Mesodermal cell (in vitro differentiated cells): ENCODE measurements at regions not wholly inside any gene's neighbourhood (a gene's known extent, or its start where the extent isn't known, plus 50 kb on each side); places are given as distances from the start of the nearest gene placed in this dataset.

ENCODE experiments used
- H3K27ac ChIP-seq: 2 replicates; pipeline ENCODE4 v1.7.0; 2013; ENCODE audit warnings: mild to moderate bottlenecking, low read depth, low read length, moderate library complexity; ENCODE audit not compliant: severe bottlenecking
- H3K36me3 ChIP-seq: 2 replicates; pipeline ENCODE4 v1.7.1; 2013; ENCODE audit warnings: mild to moderate bottlenecking, low read length, moderate library complexity; ENCODE audit not compliant: control insufficient read depth, insufficient read depth
- H3K4me1 ChIP-seq: one replicate; pipeline ENCODE4 v1.7.1; 2013; ENCODE audit warnings: mild to moderate bottlenecking, low read length; ENCODE audit not compliant: insufficient read depth, control insufficient read depth, poor library complexity, severe bottlenecking
- H3K4me3 ChIP-seq: 2 replicates; pipeline ENCODE4 v1.7.0; 2013; ENCODE audit warnings: low read length, control low read depth, mild to moderate bottlenecking; ENCODE audit not compliant: insufficient read depth, poor library complexity, severe bottlenecking; ENCODE audit errors: extremely low read depth
- H3K9me3 ChIP-seq: 2 replicates; pipeline ENCODE4 v1.7.1; 2013; ENCODE audit warnings: mild to moderate bottlenecking, low read length, moderate library complexity; ENCODE audit not compliant: control insufficient read depth
- WGBS, 2 experiments: methylation state at CpG; one replicate each; pipeline ENCODE4 v1.1.5; 2013; ENCODE audit warnings: missing lambda C conversion rate in 2 of 2; ENCODE audit not compliant: insufficient coverage in 2 of 2; 5-methylcytosine and 5-hydroxymethylcytosine counted together

GRCh38 chr13:76489274-76489673 is 396.9 kb downstream of the KCTD12 start:
- Histone ChIP-seq H3K4me1 (no peaks in the 10 kb centered on the region), H3K36me3 (no peaks in the 10 kb centered on the region), H3K9me3 (no peaks in the 10 kb centered on the region), H3K4me3 (no peak overlapping the region), H3K27ac (no peak overlapping the region)
- WGBS, 2 experiments, result no CpG with 5 or more reads among the region's 1 CpG

- WGBS, 2 experiments, result 88% methylated on average over 1 of the region's 2 CpGs; no CpG with 5 or more reads in 1 of the 2 experiments
- no peak overlapping the region for H3K27ac ChIP-seq
- H3K36me3 ChIP-seq, result no peaks in the 10 kb centered on the region
- H3K4me3 ChIP-seq, result no peak overlapping the region
- H3K9me3 ChIP-seq, result no peaks in the 10 kb centered on the region
- no peaks in the 10 kb centered on the region for H3K4me1 ChIP-seq
Observed at GRCh38 chr13:76481738-76482137, 404.5 kb downstream of the KCTD12 start.

- 100% methylated on average over 1 of the region's 2 CpGs; no CpG with 5 or more reads in 1 of the 2 experiments for WGBS, 2 experiments
- H3K36me3 ChIP-seq, result no peaks in the 10 kb centered on the region
- H3K4me1 ChIP-seq, result no peaks in the 10 kb centered on the region
- H3K4me3 ChIP-seq, result no peak overlapping the region
- no peak overlapping the region for H3K27ac ChIP-seq
- H3K9me3 ChIP-seq, result no peaks in the 10 kb centered on the region
Observed at GRCh38 chr13:76474966-76475365, 411.2 kb downstream of the KCTD12 start.

GRCh38 chr13:76474356-76474755 is 411.8 kb downstream of the KCTD12 start:
- H3K4me3 ChIP-seq, result no peak overlapping the region
- H3K36me3 ChIP-seq, result no peaks in the 10 kb centered on the region
- H3K9me3 ChIP-seq, result no peaks in the 10 kb centered on the region
- H3K4me1 ChIP-seq, result no peaks in the 10 kb centered on the region
- no CpG with 5 or more reads among the region's 1 CpG for WGBS, 2 experiments
- H3K27ac ChIP-seq, result no peak overlapping the region

GRCh38 chr13:76473552-76474134 is 412.6 kb downstream of the KCTD12 start:
- Histone ChIP-seq H3K27ac (no peak overlapping the region), H3K4me1 (no peaks in the 10 kb centered on the region), H3K4me3 (no peak overlapping the region), H3K36me3 (no peaks in the 10 kb centered on the region), H3K9me3 (no peaks in the 10 kb centered on the region)

- Histone ChIP-seq H3K27ac (no peak overlapping the region), H3K4me1 (no peaks in the 10 kb centered on the region), H3K4me3 (no peak overlapping the region), H3K9me3 (no peaks in the 10 kb centered on the region), H3K36me3 (no peaks in the 10 kb centered on the region)
- WGBS, 2 experiments, result 100% methylated on average over 1 of the region's 2 CpGs; no CpG with 5 or more reads in 1 of the 2 experiments
Observed at GRCh38 chr13:76472916-76473315, 413.3 kb downstream of the KCTD12 start.

- no peak overlapping the region for H3K27ac ChIP-seq
- no peaks in the 10 kb centered on the region for H3K36me3 ChIP-seq
- H3K4me3 ChIP-seq, result no peak overlapping the region
- H3K4me1 ChIP-seq, result no peaks in the 10 kb centered on the region
- WGBS, 2 experiments, result 75% methylated on average over 1 of the region's 1 CpG; no CpG with 5 or more reads in 1 of the 2 experiments
- H3K9me3 ChIP-seq, result no peaks in the 10 kb centered on the region
Observed at GRCh38 chr13:76471486-76471885, 414.7 kb downstream of the KCTD12 start.

GRCh38 chr13:76470991-76471390 is 415.2 kb downstream of the KCTD12 start:
- Histone ChIP-seq H3K4me3 (no peak overlapping the region), H3K9me3 (no peaks in the 10 kb centered on the region), H3K27ac (no peak overlapping the region), H3K36me3 (no peaks in the 10 kb centered on the region), H3K4me1 (no peaks in the 10 kb centered on the region)
- 80% methylated on average over 1 of the region's 6 CpGs; no CpG with 5 or more reads in 1 of the 2 experiments for WGBS, 2 experiments

- Histone ChIP-seq H3K27ac (no peak overlapping the region), H3K36me3 (no peaks in the 10 kb centered on the region), H3K9me3 (no peaks in the 10 kb centered on the region), H3K4me3 (no peak overlapping the region), H3K4me1 (no peaks in the 10 kb centered on the region)
- 100% methylated on average over 1 of the region's 1 CpG; no CpG with 5 or more reads in 1 of the 2 experiments for WGBS, 2 experiments
Observed at GRCh38 chr13:76466043-76466442, 420.2 kb downstream of the KCTD12 start.

GRCh38 chr13:76463314-76463713 is 422.9 kb downstream of the KCTD12 start:
- Histone ChIP-seq H3K9me3 (no peaks in the 10 kb centered on the region), H3K36me3 (no peaks in the 10 kb centered on the region), H3K4me3 (no peak overlapping the region), H3K27ac (no peak overlapping the region), H3K4me1 (no peaks in the 10 kb centered on the region)
- WGBS, 2 experiments, result 80 to 92% methylated on average over 2 of the region's 2 CpGs

GRCh38 chr13:76461999-76462398 is 424.2 kb downstream of the KCTD12 start:
- WGBS, 2 experiments, result 86 to 93% methylated on average over 3 of the region's 4 CpGs
- Histone ChIP-seq H3K36me3 (no peaks in the 10 kb centered on the region), H3K9me3 (no peaks in the 10 kb centered on the region), H3K4me3 (no peak overlapping the region), H3K4me1 (no peaks in the 10 kb centered on the region), H3K27ac (no peak overlapping the region)
